OCI-LY7 (cell line): ENCODE measurements at regions not wholly inside any gene's neighbourhood (a gene's known extent, or its start where the extent isn't known, plus 50 kb on each side); places are given as distances from the start of the nearest gene placed in this dataset.

Source experiments
- CTCF ChIP-seq: fragments of 200-600 bp; sonication (generic); conservative IDR thresholded peaks from 2 replicates; pipeline ENCODE4 v1.5.1; 2014; ENCODE audit warnings: mild to moderate bottlenecking, antibody characterized with exemption, low read length, moderate library complexity, mixed read lengths
- EZH2phosphoT487 ChIP-seq: fragments of 200-600 bp; sonication (generic); IDR thresholded peaks from 2 replicates; pipeline ENCODE4 v1.6.1; 2018; ENCODE audit warnings: low read depth, borderline replicate concordance, mild to moderate bottlenecking, mixed run types, antibody characterized with exemption, low read length, moderate library complexity, mixed read lengths

DNA sequence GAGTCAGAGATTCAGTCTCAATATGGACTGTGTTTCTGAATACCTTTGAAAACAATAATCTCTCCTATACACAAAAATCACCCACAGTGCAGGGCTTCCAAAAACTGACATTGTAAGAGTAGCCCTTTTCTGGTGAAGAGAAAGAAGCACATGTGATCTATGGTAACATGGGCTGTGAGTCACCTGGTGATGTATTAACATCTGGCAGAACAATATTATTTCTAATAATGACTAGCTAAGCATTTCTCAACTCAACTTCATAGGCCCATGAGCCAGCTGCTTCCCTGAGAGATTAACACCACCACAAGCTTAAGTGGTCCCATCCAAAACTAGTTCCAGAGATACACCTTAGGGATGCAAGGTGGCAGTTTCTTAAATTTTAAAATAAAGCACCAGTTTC, 331.0 kb upstream of the NRP1 start:
- no peak for TF ChIP-seq CTCF
- no peak for TF ChIP-seq EZH2phosphoT487
